Stimulated activated CD4-positive, alpha-beta T cell treated with anti-CD3 and anti-CD28 coated beads, Interleukin-4, amount 100 ng/mL, for 4 hours (primary cell): ENCODE measurements at regions not wholly inside any gene's neighbourhood (a gene's known extent, or its start where the extent isn't known, plus 50 kb on each side); places are given as distances from the start of the nearest gene placed in this dataset.
"Not testable (repeated sequence)": the region's sequence is repeated elsewhere in the genome, so short reads cannot be mapped to it uniquely, and the experiment has no call there.

Experiments
- DNase-seq, 2 experiments: peaks; one replicate each; pipeline ENCODE4 v3.0.0-alpha.2; 2020

DNA sequence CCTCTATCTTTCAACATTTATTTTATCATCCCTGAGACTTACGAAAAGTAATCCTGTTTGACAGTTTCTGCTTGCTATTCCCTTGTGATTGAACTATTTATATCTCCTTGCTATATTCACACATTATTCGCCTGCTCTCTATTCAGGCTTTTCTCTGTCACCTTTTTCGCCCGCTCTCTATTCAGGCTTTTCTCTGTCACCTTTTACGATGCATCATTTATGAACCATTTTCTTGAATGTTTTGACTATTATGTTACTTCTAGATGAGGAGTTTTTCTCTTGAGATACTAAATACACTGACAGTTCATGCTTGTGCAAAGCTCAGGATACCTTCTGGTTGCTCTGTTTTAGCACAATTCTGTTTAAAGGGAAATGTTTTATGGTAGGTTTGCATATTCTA lies 143.3 kb upstream of the VSTM2A start:
- no peak for DNase-seq

DNA sequence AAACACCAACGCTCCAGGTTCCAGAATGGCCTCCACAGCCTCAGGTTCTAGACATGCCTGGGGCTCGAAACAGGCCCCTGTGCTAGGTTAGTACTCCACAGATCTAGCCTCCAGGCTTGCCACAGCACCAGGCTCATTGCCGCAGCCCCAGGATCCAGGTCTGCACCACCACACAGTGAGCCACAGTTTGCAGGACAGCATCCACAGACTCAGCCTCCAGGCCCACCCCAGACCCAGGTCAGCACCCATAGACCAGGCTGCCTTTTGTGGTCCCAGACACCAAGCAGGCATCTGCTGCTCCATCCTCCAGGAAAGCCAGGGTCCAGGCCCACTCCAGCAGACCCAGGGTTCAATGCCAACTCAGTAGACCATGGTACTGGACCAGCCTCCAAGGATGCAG lies 132.3 kb upstream of the VSTM2A start:
- DNase-seq: no peak

DNA sequence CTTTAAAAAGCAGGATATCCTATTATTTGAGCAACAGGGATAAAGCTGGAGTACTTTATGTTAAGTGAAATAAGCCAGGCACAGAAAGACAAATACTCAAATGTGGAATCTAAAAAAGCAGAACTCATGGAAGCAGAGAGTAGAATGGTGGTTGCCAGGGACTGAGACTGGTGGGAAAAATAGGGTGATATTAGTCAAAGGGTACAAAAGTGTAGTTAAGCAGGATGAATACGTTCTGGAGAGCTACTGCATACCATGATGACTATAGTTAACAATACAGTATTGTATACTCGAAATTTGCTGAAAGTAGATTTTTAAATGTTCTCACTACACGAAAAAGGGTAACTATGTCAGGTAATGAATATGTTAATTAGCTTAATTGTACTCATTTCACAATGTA lies 125.5 kb upstream of the VSTM2A start:
- no peak for DNase-seq

DNA sequence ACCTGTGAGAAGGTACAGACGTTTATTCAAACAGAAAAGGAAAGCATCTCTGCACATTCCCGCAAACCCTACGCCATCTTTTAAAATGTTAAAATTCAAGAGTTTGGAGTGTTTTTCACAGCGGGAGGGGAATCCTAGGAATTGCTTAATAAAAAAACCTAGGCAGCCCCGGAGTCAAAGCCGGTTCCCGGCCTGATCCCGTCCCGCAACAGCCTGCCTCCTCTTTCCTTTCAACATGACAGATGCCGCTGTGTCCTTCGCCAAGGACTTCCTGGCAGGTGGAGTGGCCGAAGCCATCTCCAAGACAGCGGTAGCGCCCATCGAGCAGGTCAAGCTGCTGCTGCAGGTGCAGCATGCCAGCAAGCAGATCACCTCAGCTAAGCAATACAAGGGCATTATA lies 123.0 kb upstream of the VSTM2A start:
- DNase-seq: no peak

DNA sequence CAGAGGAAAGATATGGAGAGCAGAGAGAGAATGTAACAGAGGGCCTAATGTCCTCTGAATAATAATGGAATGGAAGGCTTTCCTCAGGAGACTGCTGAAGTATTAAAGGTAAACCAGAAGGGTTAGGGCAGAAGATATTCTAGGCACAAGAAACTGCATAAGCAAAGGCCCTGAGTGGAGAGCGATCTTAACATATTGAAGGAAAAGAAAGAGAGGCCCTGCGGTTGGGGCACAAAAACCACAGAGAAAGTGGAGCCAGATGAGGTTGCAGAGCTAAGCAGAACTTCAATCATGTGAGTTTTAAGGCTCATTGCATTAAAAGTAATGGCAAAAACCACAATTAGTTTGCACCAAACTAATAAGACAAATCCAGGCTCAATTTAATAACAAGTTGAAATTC lies 115.8 kb upstream of the VSTM2A start:
- no peak for DNase-seq

DNA sequence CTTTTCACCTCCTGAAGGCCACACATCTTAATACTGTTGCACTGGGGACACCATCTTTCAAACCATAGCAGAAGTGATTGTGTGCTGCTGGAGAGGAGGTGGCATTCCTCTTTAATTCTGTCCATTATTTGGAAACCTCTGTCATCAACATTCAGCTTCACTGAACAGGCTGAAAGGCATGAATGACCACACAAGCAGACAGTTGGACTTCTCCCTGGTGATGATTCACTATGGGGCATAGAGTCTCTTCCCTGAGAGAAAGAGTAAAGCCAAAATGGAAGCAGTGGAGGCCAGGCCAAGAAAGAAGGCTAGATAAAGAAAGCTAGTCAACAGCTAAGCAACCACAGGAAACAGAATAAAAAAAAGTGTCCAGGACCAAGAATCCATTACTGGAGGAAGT lies 113.1 kb upstream of the VSTM2A start:
- no peak for DNase-seq

DNA sequence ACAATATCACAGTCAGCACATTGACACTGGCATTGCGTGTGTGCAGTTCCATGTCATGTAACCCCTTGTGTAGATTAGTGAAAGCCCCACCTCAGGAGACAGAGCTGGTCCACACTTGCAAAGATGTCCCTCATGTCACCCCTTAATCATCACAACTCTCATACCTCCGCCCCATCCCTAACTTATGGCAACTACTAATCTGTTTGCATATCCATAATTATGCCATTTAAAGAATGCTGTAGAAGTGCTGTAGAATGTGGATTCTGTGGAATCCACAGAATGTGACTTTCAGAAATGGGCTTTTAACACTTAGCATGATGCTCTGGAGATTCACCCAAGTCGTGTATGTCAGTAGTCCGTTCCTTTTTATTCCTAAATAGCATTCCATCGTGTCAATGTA lies 102.8 kb upstream of the VSTM2A start:
- DNase-seq: no peak

DNA sequence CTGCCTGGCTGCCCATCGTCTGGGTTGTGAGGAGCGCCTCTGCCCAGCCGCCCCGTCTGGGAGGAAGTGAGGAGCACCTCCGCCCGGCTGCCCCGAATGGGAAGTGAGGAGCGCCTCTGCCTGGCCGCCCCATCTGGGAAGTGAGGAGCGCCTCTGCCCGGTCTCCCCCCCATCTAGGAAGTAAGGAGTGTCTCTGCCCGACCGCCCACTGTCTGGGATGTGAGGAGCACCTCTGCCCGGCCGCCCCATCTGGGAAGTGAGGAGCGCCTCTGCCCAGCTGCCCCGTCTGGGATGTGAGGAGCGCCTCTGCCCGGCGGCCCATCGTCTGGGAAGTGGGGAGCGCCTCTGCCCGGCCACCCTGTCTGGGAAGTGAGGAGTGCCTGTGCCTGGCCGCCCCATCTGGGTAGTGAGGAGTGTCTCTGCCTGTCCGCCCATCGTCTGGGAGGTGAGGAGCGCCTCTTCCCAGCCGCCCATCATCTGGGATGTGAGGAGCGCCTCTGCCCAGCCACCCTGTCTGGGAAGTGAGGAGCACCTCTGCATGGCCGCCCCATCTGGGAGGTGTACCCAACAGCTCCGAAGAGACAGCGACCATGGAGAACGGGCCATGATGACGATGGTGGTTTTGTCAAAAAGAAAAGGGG lies 98.0 kb upstream of the VSTM2A start:
- DNase-seq: not testable (repeated sequence)

DNA sequence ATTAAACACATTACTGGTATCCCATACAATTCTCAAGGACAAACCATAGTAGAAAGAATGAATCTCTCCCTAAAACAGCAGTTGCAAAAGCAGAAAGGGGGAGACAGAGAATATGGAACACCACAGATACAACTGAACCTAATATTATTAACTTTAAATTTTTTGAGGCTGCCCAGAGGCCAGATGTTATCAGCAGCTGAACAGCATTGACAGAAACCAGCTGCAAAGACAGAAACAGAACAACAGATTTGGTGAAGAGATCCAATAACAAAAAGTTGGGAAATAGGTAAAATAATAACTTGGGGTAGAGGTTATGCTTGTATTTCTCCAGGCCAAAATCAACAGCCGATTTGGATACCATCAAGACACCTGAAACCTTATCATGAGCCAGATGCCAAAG lies 89.0 kb upstream of the VSTM2A start:
- DNase-seq: not testable (repeated sequence)

DNA sequence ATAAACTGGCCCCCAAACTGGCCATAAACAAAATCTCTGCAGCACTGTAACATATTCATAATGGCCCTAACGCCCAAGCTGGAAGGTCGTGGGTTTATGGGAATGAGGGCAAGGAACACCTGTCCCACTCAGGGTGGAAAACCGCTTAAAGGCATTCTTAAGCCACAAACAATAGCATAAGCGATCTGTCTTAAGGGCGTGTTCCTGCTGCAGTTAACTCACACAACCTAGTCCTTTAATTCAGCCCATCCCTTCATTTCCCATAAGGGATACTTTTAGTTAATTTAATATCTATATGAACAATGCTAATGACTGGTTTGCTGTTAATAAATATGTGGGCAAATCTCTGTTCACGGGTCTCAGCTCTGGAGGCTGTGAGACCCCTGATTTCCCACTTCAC lies 87.5 kb upstream of the VSTM2A start:
- DNase-seq: not testable (repeated sequence)

DNA sequence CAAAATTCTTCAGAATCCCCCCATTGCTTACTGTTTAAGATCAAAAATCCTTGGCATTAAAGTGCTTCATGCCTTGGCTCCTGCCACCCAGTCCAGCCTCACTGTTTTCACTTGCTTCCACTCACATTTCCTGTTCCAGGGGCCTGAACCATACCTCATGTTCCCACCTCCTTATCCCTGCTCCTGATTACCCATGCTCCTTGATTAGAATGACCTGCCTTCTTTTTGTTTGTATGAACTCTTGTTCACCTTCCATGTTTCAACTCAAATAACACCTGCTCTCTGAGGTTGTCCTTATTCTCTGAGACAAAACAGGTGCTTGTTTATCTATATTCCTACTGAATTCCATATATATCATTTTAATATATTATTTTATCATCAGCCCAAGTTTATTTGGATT lies 77.1 kb upstream of the VSTM2A start:
- no peak for DNase-seq

DNA sequence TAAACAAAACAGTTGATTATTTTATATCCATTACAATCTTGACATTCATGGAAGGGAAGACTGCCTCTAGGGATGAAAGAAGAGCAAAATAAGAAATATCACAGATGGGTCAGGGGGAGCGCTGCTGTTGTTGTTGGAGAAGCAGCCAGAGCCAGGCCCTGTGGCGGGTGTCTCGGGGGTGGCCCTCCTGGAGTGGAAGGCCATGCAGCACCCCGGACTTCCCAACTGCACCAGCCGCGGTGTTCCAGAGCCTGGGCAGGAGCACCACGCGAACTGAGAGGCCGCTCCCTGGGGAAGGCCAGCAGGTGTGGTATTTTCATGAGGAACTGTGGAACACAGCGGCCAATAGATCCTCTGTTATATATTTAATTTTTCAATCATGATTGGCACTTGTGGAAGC lies 72.4 kb upstream of the VSTM2A start:
- no peak for DNase-seq

DNA sequence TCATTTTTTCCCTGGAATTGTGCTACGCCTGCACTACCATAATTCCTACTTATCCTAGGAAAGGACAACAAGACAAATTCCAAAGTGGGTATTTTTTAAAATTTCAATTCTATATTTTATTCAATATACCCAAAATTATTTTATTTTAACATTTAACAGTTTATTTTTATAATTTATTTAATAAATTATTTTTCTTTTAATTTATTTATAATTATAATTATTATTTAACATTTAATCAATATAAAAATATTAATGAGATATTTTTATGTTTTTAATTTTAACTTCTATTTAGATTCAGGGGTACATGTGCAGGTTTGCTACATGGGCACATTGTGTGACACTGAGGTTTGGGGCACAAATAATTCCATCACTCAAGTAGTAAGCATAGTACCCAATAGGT lies 65.6 kb upstream of the VSTM2A start:
- no peak for DNase-seq

DNA sequence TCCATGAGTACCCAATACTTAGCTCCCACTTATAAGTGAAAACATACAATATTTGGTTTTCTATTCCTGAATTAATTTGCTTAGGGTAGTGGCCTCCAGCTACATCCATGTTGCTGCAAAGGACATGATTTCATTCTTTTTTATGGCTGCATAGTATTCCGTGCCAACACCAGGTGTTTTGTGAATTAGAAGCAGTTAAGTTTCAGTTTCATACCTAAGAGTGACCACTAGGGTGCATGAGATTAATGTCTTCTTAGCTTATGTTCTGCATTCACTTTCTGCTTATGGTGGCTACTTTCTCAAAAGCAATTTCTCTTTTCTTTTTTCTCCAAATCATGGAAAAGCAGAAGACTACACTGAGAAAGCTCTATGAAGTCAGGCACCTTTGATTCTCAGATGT lies 65.1 kb upstream of the VSTM2A start:
- no peak for DNase-seq

DNA sequence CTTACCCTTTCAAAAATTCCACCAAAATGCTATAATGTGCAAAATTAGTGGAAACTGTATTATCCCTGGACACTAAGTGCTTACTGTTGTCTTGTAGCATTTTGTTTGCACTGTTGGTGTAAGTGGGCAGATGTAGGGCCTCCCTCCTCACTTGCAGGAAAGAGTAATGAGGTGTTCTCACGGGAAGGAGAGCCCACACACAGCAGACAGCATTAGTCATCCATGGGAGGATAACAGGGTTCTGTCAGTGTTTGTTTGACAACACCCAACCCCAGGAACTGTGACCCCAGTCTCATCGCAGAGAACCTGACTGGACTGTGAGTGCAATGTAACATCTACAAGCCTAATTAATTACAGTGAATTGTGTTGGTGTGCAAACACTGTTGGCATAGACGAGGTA lies 58.7 kb upstream of the VSTM2A start:
- DNase-seq: no peak

DNA sequence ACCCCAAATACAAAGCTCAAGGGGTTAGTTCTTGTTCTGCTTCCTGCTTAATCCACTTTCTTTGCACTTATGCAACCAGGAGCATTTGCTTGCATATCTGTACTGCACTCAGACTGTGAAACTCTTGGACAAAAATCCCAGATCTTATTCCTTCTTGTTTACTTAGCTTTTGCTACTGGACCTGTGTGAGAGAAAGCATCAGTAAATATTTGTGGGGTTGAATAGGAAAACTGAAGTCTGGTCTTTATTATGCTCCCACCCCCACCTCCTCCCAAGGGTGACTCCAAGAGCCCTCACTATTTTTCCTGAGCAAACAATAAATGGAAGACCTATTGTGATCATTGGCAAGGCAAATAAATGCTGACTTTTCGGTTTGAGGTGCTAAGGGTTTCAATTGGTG lies 57.1 kb upstream of the VSTM2A start:
- DNase-seq: no peak
